CD4-positive, alpha-beta T cell (primary cell): ENCODE measurements at regions not wholly inside any gene's neighbourhood (a gene's known extent, or its start where the extent isn't known, plus 50 kb on each side); places are given as distances from the start of the nearest gene placed in this dataset.

Source experiments
- ATAC-seq: fragments of 200-7000 bp; cut with Tn5 transposase; one replicate; pipeline ENCODE4 v1.10.0; 2022; ENCODE audit warnings: mild to moderate bottlenecking; ENCODE audit not compliant: poor library complexity
- CTCF ChIA-PET: fragments of 350-600 bp; sonication (Branson Sonifier 250); formaldehyde crosslinking; loops from one replicate; lab custom pipeline; 2021; ENCODE audit warnings: antibody characterized with exemption, inconsistent platforms; lab: Charles Lee
- POLR2A ChIA-PET: fragments of 350-600 bp; sonication (Branson Sonifier 250); formaldehyde crosslinking; loops from one replicate; lab custom pipeline; 2021; ENCODE audit warnings: antibody characterized with exemption, inconsistent platforms; lab: Charles Lee
- DNase-seq, 14 experiments: peaks; one replicate each; pipeline ENCODE4 v3.0.0-alpha.2; 2013 to 2020; ENCODE audit warnings: mixed read lengths in 2 of 14
- H3K27ac ChIP-seq, 2 donors: one replicate each; pipeline versions ENCODE4 v1.5.1 to v1.7.0; 2013; ENCODE audit warnings: low read length in 2 of 2, low read depth in 1 of 2, mild to moderate bottlenecking in 1 of 2
- H3K27me3 ChIP-seq, 2 experiments: 1 replicate in 1 of 2; 2 replicates in 1 of 2; pipeline versions ENCODE4 v1.6.1 to v1.7.0; 2013; ENCODE audit warnings: low read length in 2 of 2, control low read depth in 1 of 2, mild to moderate bottlenecking in 1 of 2, moderate library complexity in 1 of 2; ENCODE audit not compliant: insufficient read depth in 2 of 2, control insufficient read depth in 1 of 2
- H3K36me3 ChIP-seq: one replicate; pipeline ENCODE4 v1.6.1; 2013; ENCODE audit warnings: low read length, control low read depth; ENCODE audit not compliant: insufficient read depth
- H3K4me1 ChIP-seq: one replicate; pipeline ENCODE4 v1.6.1; 2013; ENCODE audit warnings: low read length, control low read depth; ENCODE audit not compliant: insufficient read depth
- H3K4me3 ChIP-seq: one replicate; pipeline ENCODE4 v1.5.1; 2013; ENCODE audit warnings: mild to moderate bottlenecking, low read length, moderate library complexity
- H3K9me3 ChIP-seq, 2 experiments: 1 replicate in 1 of 2; 2 replicates in 1 of 2; pipeline versions ENCODE4 v1.6.1 to v1.7.0; 2013; ENCODE audit warnings: low read length in 2 of 2, mild to moderate bottlenecking in 2 of 2, control low read depth in 1 of 2, moderate library complexity in 1 of 2; ENCODE audit not compliant: control insufficient read depth in 1 of 2, insufficient read depth in 1 of 2
- H3K27ac Mint-ChIP-seq: one replicate; pipeline ENCODE4 v1.8.0; 2020; ENCODE audit warnings: mixed read lengths
- H3K27me3 Mint-ChIP-seq: one replicate; pipeline ENCODE4 v1.8.0; 2021; ENCODE audit warnings: mixed read lengths
- H3K36me3 Mint-ChIP-seq: one replicate; pipeline ENCODE4 v1.8.0; 2021; ENCODE audit warnings: low read depth, mixed read lengths
- H3K4me1 Mint-ChIP-seq: one replicate; pipeline ENCODE4 v1.8.0; 2021; ENCODE audit warnings: low read depth, mixed read lengths
- H3K4me3 Mint-ChIP-seq: one replicate; pipeline ENCODE4 v1.8.0; 2020; ENCODE audit warnings: mild to moderate bottlenecking, mixed read lengths
- H3K9me3 Mint-ChIP-seq: one replicate; pipeline ENCODE4 v1.8.0; 2020; ENCODE audit warnings: mixed read lengths
- CTCF ChIP-seq: fragments of 200-600 bp; IDR thresholded peaks from one replicate; pipeline ENCODE4 v1.8.0; 2022; ENCODE audit warnings: antibody characterized with exemption, mild to moderate bottlenecking
- intact Hi-C, 2 experiments: fragments of 100-400 bp; cut with DNase I in 1 of 2; cut with micrococcal nuclease in 1 of 2; formaldehyde crosslinking; loops; one replicate each; pipeline versions ENCODE4 v1.15.1 to v1.9.0; 2023 to 2025; cut with DNase I, micrococcal nuclease

GRCh38 chr2:144128130-144128746 is 391.7 kb downstream of the ZEB2 start:
- DNase-seq: no peak
- H3K36me3 Mint-ChIP-seq: no peaks in the 10 kb centered on the region
- no peak for TF ChIP-seq CTCF
- H3K4me1 Mint-ChIP-seq: no peaks in the 10 kb centered on the region
- POLR2A ChIA-PET: interaction anchor here (0.6 kb wide), 1 partner anchor 14 kb away, joined by 3 read pairs; no protein-coding TSS in a partner anchor
- Histone ChIP-seq H3K36me3 (no peaks in the 10 kb centered on the region), H3K9me3 (no peaks in the 10 kb centered on the region), H3K27me3 (no peaks in the 10 kb centered on the region), H3K4me1 (no peaks in the 10 kb centered on the region), H3K27ac (no peak overlapping the region), H3K4me3 (no peak overlapping the region)
- intact Hi-C loops: no loop called here
- ATAC-seq: no peak
- CTCF ChIA-PET: no interaction called here
- H3K4me3 Mint-ChIP-seq: no peak overlapping the region
- H3K27ac Mint-ChIP-seq: no peak overlapping the region
- no peaks in the 10 kb centered on the region for H3K9me3 Mint-ChIP-seq
- H3K27me3 Mint-ChIP-seq: no peaks in the 10 kb centered on the region

- Mint-ChIP-seq H3K4me1 (no peaks in the 10 kb centered on the region), H3K4me3 (no peak overlapping the region), H3K36me3 (no peaks in the 10 kb centered on the region), H3K27me3 (no peaks in the 10 kb centered on the region), H3K27ac (no peak overlapping the region), H3K9me3 (no peaks in the 10 kb centered on the region)
- DNase-seq: no peak
- ATAC-seq: no peak
- Histone ChIP-seq H3K36me3 (no peaks in the 10 kb centered on the region), H3K9me3 (no peaks in the 10 kb centered on the region), H3K27me3 (no peaks in the 10 kb centered on the region), H3K27ac (no peak overlapping the region), H3K4me3 (no peak overlapping the region), H3K4me1 (no peaks in the 10 kb centered on the region)
- ChIA-PET POLR2A (interaction anchor here (0.6 kb wide), 1 partner anchor 14 kb away, joined by 3 read pairs; no protein-coding TSS in a partner anchor), CTCF (no interaction called here)
- no peak for TF ChIP-seq CTCF
- intact Hi-C loops: no loop called here
Observed at GRCh38 chr2:144127693-144128092, 392.2 kb downstream of the ZEB2 start.

- Mint-ChIP-seq H3K9me3 (no peaks in the 10 kb centered on the region), H3K4me3 (no peak overlapping the region), H3K27me3 (no peaks in the 10 kb centered on the region), H3K36me3 (no peaks in the 10 kb centered on the region), H3K27ac (no peak overlapping the region), H3K4me1 (no peaks in the 10 kb centered on the region)
- no peak for TF ChIP-seq CTCF
- no peaks in the 10 kb centered on the region for H3K4me1 ChIP-seq
- POLR2A ChIA-PET: interaction anchor here (0.6 kb wide), 2 partner anchors 54 to 115 kb away, joined by 3 read pairs; no protein-coding TSS in a partner anchor
- no peak overlapping the region for H3K4me3 ChIP-seq
- no peak overlapping the region for H3K27ac ChIP-seq
- ATAC-seq: no peak
- no peak for DNase-seq
- H3K36me3 ChIP-seq: no peaks in the 10 kb centered on the region
- CTCF ChIA-PET: interaction anchor here (0.6 kb wide), 1 partner anchor 159 kb away, joined by 3 read pairs; no protein-coding TSS in a partner anchor
- intact Hi-C loops: no loop called here
- H3K9me3 ChIP-seq: no peaks in the 10 kb centered on the region
- H3K27me3 ChIP-seq: no peaks in the 10 kb centered on the region
Observed at GRCh38 chr2:144126302-144126701, 393.6 kb downstream of the ZEB2 start.
